ENCODE measurements at regions not wholly inside any gene's neighbourhood (a gene's known extent, or its start where the extent isn't known, plus 50 kb on each side); places are given as distances from the start of the nearest gene placed in this dataset.

GRCh38 chr13:63112799-63113395 is 1697.2 kb upstream of the PCDH20 start:
- no peak for TF ChIP-seq POLR2A (IDR thresholded peaks at IDR 0.05)
- TF ChIP-seq CTCF (IDR thresholded peaks at IDR 0.05) = no peak
